ENCODE measurements at regions not wholly inside any gene's neighbourhood (a gene's known extent, or its start where the extent isn't known, plus 50 kb on each side); places are given as distances from the start of the nearest gene placed in this dataset.

GRCh38 chr9:88051138-88051537 lies 76.8 kb upstream of the CDK20 start:
- no peak for TF ChIP-seq CTCF (IDR thresholded peaks at IDR 0.05)

GRCh38 chr9:88049677-88050307 lies 75.5 kb upstream of the CDK20 start:
- TF ChIP-seq CTCF (IDR thresholded peaks at IDR 0.05): no peak

- no peak for TF ChIP-seq CTCF (IDR thresholded peaks at IDR 0.05)
These were observed 72.2 kb upstream of the CDK20 start for GRCh38 chr9:88046542-88046941.

- TF ChIP-seq CTCF (IDR thresholded peaks at IDR 0.05): no peak
These were observed 71.4 kb upstream of the CDK20 start for GRCh38 chr9:88045686-88046085.

- no peak for TF ChIP-seq CTCF (IDR thresholded peaks at IDR 0.05)
These were observed 69.9 kb upstream of the CDK20 start for GRCh38 chr9:88044200-88044599.

- no peak for TF ChIP-seq CTCF (IDR thresholded peaks at IDR 0.05)
These were observed 69.3 kb upstream of the CDK20 start for GRCh38 chr9:88043647-88044046.

GRCh38 chr9:88041447-88041846 lies 67.1 kb upstream of the CDK20 start:
- peak; percentile 42 for TF ChIP-seq CTCF (IDR thresholded peaks at IDR 0.05)

GRCh38 chr9:88037285-88037845 lies 63.0 kb upstream of the CDK20 start:
- TF ChIP-seq CTCF (IDR thresholded peaks at IDR 0.05): no peak
